NOMO-1 treated with dmso at 0.1 percent for 144 hours (cell line): ENCODE measurements at regions not wholly inside any gene's neighbourhood (a gene's known extent, or its start where the extent isn't known, plus 50 kb on each side); places are given as distances from the start of the nearest gene placed in this dataset.

ENCODE experiments used
- DNase-seq: peaks from one replicate; lab custom pipeline; 2025; ENCODE audit not compliant: unreplicated experiment; lab: John Stamatoyannopoulos, UW

DNA sequence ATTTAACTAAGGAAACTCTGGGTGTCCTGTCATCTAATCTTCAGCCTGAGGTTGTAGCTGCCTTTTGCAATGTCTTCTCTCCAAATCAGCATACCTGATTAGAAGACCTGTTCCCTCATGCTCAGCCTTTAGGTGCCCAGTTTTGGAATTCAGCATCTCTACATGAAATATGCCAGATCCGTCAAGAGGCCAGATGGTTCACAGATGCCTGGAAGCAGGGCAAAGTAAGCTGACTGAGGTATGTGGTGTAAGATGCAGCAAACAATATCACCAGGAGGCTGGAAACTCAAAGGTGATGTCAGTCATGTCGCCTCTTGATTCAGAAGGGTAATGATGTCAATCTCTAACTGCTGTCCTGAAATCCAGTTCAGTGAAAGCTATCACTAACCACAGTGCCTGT lies 324.4 kb downstream of the PRELID2 start:
- DNase-seq = no peak

DNA sequence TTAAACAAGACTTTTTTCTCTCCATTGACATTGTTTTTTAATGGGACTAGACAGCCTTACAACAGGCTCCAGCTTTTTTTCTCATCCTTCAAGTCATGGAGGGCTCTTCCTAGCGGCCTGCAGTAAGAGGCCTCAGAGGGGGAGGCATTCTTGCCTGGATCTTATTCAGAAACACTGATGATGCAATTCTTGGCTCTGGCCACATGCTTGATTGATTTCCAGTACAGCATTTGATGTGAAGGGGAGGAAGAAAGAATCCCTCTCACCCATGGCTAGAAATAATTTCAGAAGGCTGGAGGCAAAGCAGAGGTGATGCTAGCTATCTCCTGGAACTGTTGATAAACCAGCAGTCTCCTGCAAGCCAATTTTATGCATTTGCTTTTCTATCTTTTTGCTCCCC lies 324.8 kb downstream of the PRELID2 start:
- no peak for DNase-seq

DNA sequence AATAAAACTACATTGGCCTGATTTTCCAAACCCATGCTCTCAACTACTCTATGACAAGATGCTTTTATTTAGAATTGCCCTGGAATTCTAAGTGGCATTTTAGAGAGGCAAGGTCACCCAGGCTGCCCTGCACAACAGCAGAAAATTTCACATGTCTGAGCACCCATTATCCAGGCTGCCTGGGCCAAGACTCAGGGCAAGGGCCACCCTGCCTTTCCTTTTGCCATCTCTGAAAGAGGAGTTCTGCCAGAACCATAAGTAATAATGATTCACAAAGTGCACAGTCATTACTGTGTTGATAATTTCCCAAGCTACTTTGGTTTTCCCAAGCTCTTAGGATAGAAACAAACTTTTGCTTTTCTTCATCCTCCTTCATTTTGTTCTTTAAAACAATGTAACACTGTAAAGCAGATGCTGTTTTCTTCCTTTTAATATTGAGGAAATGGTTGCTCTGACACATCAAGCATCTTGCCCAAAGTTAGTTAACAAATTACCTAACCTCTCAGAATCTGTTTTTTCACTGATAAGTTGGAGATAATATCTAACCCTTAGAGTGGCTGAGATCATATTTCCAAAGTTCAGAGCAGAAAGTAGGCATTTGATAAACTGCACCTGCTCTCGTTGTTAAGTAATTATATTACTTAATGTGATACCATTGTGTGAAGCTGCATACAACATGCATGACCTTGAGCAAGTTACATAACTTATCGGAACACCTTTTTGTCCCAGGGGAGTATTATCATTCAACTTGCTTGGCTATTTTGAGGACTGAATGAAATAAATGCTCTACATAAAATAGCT lies 325.6 kb downstream of the PRELID2 start:
- DNase-seq = no peak

DNA sequence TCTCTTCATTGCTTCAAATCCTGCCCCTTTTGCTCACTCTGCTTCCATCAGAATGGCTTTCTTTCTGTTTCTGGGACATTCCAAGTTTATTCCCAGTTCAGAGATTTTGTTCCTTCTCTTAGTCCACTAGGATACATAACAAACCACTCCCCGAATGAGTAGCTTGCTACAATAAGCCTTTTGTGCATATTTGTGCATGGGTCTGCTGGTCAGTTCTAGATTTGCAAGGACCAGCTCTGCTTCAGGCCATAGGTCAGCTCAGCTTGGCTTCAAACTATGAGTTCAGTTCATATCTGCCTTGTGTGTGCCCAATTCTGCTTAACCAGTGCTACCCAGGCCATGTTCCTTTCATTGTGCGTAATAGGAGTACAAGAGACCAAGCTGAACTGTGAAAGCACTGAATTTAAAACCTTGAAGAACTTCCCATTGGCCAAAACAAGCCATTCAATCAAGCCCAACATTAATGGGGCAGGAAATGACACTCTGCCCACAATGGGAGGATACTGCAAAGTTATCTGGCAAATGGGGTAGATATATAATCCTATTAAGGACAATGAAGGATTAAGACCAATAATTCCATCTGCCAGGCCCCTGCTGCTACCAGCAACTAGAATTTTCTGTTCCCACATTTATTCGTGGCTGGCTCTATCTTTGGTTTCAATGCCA lies 328.8 kb downstream of the PRELID2 start:
- DNase-seq = no peak

DNA sequence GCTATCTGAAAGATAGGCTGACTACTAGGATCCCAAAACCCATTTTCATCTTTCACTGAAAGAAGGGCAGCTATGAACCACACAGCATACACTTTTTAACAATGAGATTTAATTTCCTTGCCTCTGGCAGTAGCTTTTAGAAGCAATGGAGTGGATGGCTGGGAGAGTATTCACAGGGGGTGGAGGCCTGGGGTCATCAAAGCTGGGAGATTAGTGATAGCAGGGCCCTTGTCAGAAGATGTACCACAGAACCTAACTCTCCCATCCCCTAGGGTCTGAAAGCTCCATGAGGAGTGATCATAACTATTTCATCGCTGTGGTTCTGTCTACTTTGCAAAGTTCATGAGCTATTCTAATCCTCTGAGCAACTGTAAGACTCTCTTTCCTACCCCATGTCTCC lies 332.2 kb downstream of the PRELID2 start:
- DNase-seq = no peak

DNA sequence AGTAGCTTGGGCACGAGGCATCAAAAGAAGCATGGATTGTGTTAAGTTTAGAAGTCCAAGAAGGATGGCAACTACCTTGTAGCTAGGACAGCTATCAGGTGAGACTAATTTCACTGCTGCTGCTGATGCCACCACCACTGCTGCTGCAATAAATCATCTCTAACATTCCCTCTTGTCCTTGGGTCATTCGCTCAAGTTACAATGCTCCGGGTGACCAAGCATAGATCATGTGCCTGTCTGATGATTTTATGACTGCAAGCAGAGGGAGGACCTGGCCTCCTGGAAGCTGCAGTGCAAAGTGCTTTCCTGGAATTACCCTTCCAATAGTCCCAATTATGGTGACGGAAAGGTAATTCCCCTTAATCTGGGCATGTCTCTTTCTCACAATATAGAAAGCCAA lies 334.4 kb downstream of the PRELID2 start:
- no peak for DNase-seq

DNA sequence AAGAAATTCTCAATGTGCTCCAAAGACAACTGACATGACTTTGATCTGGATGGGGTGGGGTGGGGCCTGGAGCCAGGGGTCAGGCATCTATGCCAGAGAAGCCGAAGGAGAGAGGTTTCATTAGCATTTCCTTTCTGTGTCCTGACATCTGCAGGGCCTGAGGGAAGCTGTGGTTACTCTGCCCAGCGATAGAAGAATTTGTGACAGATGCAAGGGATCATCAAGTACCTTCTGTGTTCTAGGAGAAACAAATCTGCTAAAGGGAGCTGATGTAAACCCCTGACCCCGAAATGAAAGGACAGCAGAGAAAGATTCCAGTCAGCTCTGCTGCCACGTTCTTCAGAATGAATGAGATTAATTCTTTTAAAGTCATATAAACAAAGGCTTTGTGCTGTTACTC lies 335.7 kb downstream of the PRELID2 start:
- no peak for DNase-seq

DNA sequence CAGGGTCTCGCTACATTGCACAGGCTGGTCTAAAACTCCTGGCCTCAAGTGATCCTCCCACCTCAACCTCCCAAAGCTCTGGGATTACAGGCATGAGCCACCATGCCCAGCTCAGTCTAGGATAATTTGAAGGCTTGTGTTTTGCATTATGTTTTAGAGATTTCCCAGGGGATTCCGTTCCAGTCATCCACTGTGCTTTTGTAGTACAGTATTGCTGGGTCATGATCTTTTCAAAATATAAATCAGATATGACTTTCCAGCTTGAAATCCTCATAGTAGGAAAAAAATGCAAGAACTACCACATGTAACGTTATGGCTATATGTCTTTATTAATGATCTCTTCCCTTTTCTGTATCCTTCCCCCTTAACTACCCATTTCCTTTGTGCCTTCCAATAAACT lies 338.1 kb downstream of the PRELID2 start:
- DNase-seq = no peak

DNA sequence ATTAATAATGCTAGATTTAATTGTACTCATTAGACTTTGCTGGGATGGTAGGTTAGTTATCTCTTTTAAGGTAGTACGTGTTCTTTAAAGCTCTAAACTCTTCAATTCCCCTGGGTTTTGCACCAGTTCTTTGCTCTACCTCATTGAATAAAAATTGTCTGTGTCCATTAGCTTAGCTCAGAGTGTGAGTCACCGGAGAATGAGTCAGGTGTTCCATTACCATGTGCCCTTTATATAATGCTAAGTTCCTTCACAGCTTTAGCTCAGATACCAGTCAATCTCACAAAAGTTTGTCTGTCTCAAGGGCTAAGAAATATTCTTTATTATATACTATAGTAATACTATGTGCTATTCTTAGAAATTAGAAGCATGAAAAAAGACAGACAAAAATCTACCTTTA lies 339.4 kb downstream of the PRELID2 start:
- DNase-seq = no peak

DNA sequence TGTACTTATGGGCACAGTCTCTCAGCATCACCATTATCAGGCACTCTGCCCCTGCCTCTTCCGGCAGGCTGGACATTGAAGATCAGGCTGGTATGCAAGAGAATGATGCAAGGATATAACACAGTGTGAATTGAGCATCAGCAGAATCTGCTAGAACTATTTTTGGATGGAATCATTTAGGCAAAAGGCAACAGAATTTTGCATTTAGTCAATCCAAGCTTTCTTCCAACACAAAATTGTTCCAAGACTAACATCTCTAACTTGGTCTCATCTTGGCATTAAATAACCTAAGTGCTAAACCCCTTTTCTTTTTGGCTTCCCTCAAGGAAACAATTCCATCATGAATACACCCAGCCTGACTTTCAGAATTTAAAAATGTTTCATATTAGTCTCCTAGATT lies 339.9 kb downstream of the PRELID2 start:
- DNase-seq = no peak

DNA sequence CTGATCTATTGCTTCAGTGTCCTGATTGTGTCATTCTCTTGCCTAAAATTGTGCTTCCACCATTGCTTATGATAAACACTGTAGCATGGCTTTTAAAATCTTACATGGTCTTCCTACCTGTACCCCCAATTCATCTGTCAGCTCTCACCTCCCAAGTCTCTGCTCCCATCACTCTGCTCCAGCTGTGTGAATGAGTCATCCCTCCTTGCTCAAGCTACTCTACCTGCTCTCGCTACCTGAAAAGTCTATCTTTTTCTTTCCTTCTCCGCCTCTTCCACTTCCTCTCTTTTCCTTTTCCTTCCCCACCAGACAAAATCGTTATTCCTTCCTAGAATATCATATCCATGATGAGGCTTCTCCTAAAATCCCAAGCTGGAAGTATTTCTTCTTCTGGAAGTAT lies 341.7 kb downstream of the PRELID2 start:
- no peak for DNase-seq

DNA sequence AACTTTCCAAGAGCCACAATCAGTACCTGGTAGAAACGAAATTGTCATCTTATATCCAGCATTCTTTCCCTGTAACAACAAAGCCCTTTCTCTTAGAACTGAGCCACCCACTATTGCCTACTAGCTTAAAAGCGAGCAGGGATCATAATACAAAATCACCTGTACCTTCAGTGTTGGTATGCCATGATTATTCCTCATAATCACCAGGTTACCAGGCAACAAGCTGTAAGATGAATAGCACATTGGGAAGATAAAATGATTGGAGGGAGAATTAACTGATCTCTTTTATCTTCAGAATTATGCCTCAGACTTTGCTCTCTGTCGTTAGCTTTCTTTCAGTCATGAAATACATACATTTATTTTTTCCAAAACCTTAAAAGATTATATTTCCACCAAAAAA lies 345.6 kb downstream of the PRELID2 start:
- DNase-seq = no peak

DNA sequence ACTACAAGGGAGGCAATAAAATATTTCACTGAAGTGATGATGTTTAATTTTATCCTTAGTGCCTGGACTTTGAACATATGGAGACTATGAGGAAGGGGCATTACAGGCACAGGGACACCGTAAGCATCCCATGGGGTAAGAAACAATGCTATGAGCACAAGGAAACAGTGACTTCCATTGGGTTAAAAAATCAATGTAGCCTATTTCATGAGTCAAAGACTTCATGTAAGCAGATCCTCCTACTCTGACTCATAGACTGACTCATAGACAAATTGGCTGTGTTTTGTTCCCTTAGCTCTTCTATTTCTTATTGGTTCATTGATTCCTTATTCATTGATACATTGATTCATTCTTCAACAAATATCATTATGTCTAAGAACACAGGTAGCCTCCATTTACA lies 351.0 kb downstream of the PRELID2 start:
- DNase-seq = no peak

DNA sequence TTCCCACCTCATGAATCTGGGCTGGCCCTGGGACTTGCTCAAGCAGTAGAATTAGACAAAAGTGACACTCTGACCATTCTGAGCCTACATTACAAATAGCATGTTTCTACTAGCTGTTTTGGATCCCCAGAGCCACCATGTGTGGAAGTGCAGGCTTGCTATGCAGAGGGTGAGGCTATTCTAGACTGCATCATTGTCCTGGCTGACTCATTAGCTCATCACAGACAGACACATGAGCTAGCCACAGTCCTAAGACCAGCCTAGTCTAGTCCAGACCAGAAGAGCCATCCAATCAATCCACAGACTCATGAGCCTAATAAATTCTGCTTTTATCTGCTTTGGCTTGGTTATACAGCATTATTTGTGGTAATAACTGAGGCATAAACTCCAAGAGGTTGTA lies 351.9 kb downstream of the PRELID2 start:
- no peak for DNase-seq

DNA sequence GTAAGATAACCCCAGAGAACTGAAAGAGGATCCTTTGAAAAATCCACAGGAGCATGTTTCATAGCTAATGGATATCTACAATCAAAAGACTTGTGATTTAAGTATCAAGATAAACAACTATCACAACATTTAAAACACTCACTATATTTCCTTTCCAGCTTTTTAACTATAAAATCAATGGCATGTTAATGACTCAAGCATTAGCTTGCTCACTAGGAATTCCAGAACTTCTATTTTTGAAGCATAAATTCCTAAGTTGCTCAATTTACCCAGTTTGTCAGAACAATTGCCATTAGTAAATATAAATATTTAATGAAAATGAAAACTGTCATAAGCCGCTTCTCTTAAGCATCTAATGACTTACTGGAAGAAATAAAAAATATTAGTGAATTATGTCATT lies 355.3 kb downstream of the PRELID2 start:
- no peak for DNase-seq

DNA sequence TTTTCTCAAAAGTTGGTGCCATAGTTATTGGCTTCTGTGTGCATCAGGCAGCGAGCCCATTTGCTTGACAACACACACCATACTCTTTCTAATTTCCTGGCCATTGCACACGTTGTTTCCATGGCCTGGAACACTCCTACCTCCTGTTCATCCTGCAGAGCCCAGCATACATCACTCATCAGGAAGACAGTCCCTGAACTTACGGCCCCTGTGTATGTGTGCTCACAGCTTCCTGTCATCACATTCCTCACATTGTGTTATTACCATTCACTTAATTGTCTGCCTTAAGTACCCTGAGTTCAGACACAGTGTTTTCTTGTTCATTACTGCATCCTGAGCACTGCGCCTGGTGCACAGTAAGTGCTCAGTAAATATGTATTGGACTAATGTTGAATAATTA lies 355.9 kb downstream of the PRELID2 start:
- no peak for DNase-seq

DNA sequence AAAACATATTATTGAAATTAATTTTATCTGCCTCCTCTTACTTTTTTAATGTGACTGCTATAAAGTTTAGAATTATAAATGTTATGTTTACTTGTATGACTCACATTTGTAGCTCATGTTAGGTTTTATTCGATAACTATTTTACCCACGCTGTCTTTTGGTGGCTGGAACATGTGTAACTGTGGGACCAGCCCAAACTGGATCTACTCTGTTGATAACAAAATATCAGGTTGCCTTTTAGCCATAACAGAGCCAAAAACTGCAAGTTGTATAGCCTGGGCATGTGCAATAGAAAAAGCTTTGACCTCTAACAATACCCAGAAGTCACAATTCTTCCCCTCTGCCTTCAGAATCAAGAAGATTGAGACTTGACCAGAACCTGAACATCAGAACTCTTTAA lies 356.5 kb downstream of the PRELID2 start:
- no peak for DNase-seq

DNA sequence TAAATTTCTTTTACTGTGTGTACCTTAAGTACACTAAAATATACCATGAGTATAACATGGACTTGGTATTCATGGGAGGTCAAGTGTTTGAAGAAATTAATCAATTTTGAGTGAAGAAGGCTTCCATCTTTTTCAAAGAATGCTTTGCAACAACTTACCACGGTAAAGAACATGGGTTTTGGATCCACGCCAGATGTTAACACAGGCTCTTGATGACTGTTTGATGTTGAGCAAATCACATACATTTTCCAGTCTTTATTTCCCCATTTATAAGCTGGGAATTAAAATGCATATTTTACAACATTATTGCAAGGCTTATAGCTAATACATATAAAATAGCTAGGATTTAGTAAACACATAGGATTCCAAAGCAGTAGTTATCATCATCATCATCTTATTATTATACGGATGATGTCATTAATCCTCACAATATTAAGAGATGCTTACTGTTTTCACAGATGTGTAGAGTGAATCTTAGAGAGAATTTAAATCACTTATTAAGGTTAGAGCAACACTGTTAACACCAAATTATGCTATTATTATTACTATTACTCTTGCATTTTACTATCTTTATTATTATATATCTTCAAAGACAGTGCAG lies 362.0 kb downstream of the PRELID2 start:
- no peak for DNase-seq

DNA sequence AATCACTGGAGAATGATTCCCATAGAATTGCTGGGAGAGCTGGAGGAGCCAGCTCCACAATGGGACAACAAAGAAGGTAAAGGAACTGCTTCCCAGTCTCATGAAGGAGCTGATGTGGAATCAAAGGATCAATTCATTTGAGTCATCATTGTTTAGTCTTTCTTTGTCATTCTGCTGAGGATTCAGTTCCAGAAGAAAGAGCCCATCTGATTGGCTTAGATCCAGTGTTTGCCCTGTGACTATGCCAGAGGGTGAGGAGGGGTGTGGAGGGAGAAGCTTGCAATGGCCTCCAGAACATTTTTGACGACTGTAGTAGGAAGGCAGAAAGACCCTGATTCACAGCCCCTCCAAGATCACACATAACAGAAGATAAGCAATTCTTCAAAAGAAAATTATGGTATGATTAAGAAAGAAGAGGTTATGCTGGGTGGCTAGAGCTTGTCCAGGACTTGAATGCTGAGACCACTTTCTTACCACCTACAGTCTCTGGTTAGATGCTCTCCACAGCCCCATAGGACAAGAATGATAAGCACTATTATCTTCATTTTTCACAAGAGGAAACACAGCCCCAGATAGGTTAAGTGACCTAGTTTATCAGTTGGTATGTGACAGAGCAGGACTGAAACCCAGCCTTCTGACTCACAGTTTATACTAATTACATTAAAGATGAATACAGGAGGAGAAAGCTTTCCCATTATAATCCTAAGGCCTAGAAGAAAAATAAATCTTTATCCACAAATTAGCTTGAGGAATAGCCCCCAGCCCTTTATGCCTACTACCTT lies 363.1 kb downstream of the PRELID2 start:
- DNase-seq = no peak

DNA sequence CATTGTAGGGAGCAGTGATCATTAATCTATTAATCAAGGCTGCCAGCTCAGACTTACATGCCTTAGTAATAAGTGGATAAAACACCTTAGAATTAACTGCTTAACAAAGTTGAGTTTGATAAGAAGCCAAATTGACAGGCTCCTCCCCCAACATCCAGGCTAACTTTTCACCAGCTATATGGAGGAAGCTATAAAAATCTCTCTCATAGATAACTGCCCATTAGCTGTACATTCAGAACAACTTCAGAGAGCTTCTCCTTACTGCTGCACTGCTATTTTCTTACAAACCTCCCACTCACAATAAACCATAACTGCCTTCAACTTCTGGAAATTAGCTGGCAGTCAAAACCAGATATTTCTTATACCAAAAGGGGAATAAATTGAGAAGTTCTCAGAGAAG lies 364.1 kb downstream of the PRELID2 start:
- no peak for DNase-seq

DNA sequence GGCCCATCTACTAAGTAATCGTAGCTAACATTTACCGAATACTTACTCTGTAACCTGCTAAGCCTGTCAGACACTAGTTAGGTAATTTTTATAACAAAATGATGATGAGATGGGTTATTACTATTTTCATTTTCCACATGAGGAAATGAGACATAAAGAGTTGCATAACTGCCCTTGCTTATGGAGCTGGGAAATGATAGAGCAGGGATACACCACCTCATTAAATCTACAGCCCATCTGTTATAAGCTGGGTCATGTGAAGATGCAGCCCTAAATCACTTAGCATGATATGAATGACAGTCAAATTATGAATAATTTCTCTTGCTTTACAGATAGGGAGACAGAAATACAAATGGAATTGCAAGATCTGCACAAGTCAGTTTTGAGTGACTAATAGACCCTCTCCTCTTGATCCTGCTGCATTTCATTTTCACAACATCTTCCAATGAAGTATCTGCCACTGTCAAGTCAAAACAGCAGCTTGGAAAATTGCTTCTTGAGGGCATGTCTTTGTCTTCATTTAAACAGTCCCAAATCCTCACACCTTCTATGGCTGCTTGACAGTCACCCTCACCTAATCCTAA lies 364.7 kb downstream of the PRELID2 start:
- no peak for DNase-seq
